ENCODE measurements at regions not wholly inside any gene's neighbourhood (a gene's known extent, or its start where the extent isn't known, plus 50 kb on each side); places are given as distances from the start of the nearest gene placed in this dataset.

DNA sequence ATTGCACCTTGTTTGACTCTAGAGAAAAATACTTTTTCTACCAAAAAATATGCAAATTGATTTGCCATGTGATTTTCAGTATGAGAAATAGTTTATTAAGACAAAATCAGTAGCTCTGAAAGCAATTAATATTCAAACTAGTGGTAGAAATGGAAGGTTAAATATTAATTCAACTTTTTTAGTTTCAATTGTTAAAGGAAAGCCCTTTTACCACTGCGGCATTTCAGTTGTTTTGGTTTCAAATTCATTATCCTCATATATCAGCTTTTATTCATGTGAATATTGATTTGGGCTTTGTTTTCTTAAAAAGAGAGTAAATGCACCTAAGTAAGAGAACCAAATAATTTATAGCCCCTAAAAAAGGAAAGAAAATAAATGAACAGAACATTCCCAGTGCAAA lies 660.6 kb upstream of the CHD1 start:
- TF ChIP-seq EZH2 (IDR thresholded peaks at IDR 0.05; ENCODE audit: borderline replicate concordance, low read depth, low read length, severe bottlenecking): no peak
- TF ChIP-seq, protein P1, sequence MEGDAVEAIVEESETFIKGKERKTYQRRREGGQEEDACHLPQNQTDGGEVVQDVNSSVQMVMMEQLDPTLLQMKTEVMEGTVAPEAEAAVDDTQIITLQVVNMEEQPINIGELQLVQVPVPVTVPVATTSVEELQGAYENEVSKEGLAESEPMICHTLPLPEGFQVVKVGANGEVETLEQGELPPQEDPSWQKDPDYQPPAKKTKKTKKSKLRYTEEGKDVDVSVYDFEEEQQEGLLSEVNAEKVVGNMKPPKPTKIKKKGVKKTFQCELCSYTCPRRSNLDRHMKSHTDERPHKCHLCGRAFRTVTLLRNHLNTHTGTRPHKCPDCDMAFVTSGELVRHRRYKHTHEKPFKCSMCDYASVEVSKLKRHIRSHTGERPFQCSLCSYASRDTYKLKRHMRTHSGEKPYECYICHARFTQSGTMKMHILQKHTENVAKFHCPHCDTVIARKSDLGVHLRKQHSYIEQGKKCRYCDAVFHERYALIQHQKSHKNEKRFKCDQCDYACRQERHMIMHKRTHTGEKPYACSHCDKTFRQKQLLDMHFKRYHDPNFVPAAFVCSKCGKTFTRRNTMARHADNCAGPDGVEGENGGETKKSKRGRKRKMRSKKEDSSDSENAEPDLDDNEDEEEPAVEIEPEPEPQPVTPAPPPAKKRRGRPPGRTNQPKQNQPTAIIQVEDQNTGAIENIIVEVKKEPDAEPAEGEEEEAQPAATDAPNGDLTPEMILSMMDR (IDR thresholded peaks at IDR 0.05; ENCODE audit: borderline replicate concordance, extremely low read depth, low read length, poor library complexity, severe bottlenecking): no peak
